ENCODE measurements at regions not wholly inside any gene's neighbourhood (a gene's known extent, or its start where the extent isn't known, plus 50 kb on each side); places are given as distances from the start of the nearest gene placed in this dataset.

DNA sequence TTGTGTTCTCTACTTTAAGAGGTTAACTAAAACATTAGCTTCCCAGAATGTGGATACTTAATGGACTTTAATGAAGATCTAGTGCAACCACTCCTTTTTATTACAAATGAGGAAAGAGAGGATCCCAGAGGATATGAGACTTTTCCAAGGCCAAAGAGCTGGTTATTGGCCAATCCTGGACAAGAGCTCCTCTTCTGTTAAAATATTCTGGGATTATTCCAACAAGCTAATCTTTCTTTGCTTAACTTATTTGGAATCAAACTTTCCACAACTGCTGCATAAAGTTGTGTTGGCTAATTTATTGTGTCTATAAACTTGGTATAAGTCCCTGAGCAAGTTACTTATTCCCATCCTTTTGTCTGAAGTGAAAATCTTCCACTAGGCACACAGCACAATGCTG, 174.2 kb upstream of the HCCS start:
- BruUV-seq (replicated peaks) = no TSS peak
- ATAC-seq (no peak), FAIRE-seq (no peak), DNase-seq (ENCODE audit: low read depth, low spot score) (no peak)
- H3K27ac ChIP-seq (ENCODE audit: control insufficient read depth, insufficient read depth) = no peak overlapping the region
- in situ Hi-C loops (cut with MboI) (no loop called here), intact Hi-C loops (cut with micrococcal nuclease; ENCODE audit: unreplicated experiment) (no loop called here)
- no peaks in the 10 kb centered on the region for H3K27me3 ChIP-seq (replicated peaks in 1 of 2; ENCODE audit: control insufficient read depth in 2 of 2, insufficient read depth in 2 of 2, low read length in 1 of 2)
- no peaks in the 10 kb centered on the region for H3K79me2 ChIP-seq (ENCODE audit: control insufficient read depth, insufficient read depth, low read length)
- H3K4me2 ChIP-seq (ENCODE audit: control insufficient read depth, insufficient read depth) = no peak overlapping the region
- H3K4me1 ChIP-seq (ENCODE audit: control insufficient read depth, insufficient read depth, low read length) = no peaks in the 10 kb centered on the region
- ChIA-PET SMC1A (ENCODE audit: uncharacterized antibody, unreplicated experiment) (interaction anchor here (0.9 kb wide), 1 partner anchor 15 kb away, joined by 4 read pairs; no protein-coding TSS in a partner anchor), POLR2A (interaction anchor here (0.6 kb wide), 1 partner anchor 93 kb away, joined by 4 read pairs; no protein-coding TSS in a partner anchor), CTCF (interaction anchor here (1.1 kb wide), 1 partner anchor 58 kb away, joined by 4 read pairs; no protein-coding TSS in a partner anchor), RAD21 (ENCODE audit: unreplicated experiment) (no interaction called here)
- no peak overlapping the region for H3K4me3 ChIP-seq
- H2AFZ ChIP-seq (ENCODE audit: control insufficient read depth, low read depth, low read length) = no peak overlapping the region
- TF ChIP-seq CHD1 (IDR thresholded peaks at IDR 0.05; ENCODE audit: low read depth, low read length) (no peak), HDAC6 (IDR thresholded peaks at IDR 0.05; ENCODE audit: unreplicated experiment) (no peak), SMC3 (IDR thresholded peaks at IDR 0.05; ENCODE audit: borderline replicate concordance, low read length) (no peak), STAT1 (conservative IDR thresholded peaks at IDR 0.05) (no peak), CBX5 (IDR thresholded peaks at IDR 0.05; ENCODE audit: low read depth) (no peak), TCF7 (IDR thresholded peaks at IDR 0.05; ENCODE audit: borderline replicate concordance) (no peak), ETV6 (conservative IDR thresholded peaks at IDR 0.05 in 1 of 2, IDR thresholded peaks at IDR 0.05 in 1 of 2; ENCODE audit: borderline replicate concordance in 1 of 2, low read depth in 1 of 2) (no peak)
- TF ChIP-seq, protein P1, sequence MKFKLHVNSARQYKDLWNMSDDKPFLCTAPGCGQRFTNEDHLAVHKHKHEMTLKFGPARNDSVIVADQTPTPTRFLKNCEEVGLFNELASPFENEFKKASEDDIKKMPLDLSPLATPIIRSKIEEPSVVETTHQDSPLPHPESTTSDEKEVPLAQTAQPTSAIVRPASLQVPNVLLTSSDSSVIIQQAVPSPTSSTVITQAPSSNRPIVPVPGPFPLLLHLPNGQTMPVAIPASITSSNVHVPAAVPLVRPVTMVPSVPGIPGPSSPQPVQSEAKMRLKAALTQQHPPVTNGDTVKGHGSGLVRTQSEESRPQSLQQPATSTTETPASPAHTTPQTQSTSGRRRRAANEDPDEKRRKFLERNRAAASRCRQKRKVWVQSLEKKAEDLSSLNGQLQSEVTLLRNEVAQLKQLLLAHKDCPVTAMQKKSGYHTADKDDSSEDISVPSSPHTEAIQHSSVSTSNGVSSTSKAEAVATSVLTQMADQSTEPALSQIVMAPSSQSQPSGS (IDR thresholded peaks at IDR 0.05; ENCODE audit: low read length) = no peak
- H3K36me3 ChIP-seq (ENCODE audit: control insufficient read depth in 2 of 2, insufficient read depth in 2 of 2, low read length in 1 of 2) = no peaks in the 10 kb centered on the region
- no peaks in the 10 kb centered on the region for H3K9me3 ChIP-seq (replicated peaks; ENCODE audit: control insufficient read depth, insufficient read depth, low read length)
- no peaks in the 10 kb centered on the region for H4K20me1 ChIP-seq (ENCODE audit: control insufficient read depth, insufficient read depth)
- H3K9ac ChIP-seq (ENCODE audit: control insufficient read depth, insufficient read depth, low read length) = no peak overlapping the region
